ENCODE measurements at regions not wholly inside any gene's neighbourhood (a gene's known extent, or its start where the extent isn't known, plus 50 kb on each side); places are given as distances from the start of the nearest gene placed in this dataset.
A peak's percentile ranks its signal among the peaks of the same experiment; 100 is the strongest.
"Not testable (repeated sequence)": the region's sequence is repeated elsewhere in the genome, so short reads cannot be mapped to it uniquely, and the experiment has no call there.

- DNase-seq (ENCODE audit: low read depth), result no peak
These were observed 408.3 kb downstream of the NUP35 start for GRCh38 chr2:183532514-183532913.

- no peak for DNase-seq (ENCODE audit: low read depth)
These were observed 408.8 kb downstream of the NUP35 start for GRCh38 chr2:183533021-183533420.

- no peak for DNase-seq (ENCODE audit: low read depth)
These were observed 412.0 kb downstream of the NUP35 start for GRCh38 chr2:183536290-183536689.

GRCh38 chr2:183536714-183537113, 412.5 kb downstream of the NUP35 start:
- no peak for DNase-seq (ENCODE audit: low read depth)

GRCh38 chr2:183541766-183542165, 417.5 kb downstream of the NUP35 start:
- peak; percentile 26 for DNase-seq (ENCODE audit: low read depth)

- no peak for DNase-seq (ENCODE audit: low read depth)
These were observed 418.4 kb downstream of the NUP35 start for GRCh38 chr2:183542606-183543005.

- no peak for DNase-seq (ENCODE audit: low read depth)
These were observed 419.0 kb downstream of the NUP35 start for GRCh38 chr2:183543222-183543621.

GRCh38 chr2:183543731-183544130, 419.5 kb downstream of the NUP35 start:
- peak; percentile 6 for DNase-seq (ENCODE audit: low read depth)

GRCh38 chr2:183546560-183547350, 422.5 kb downstream of the NUP35 start:
- DNase-seq (ENCODE audit: low read depth), result not testable (repeated sequence)

GRCh38 chr2:183552716-183553115, 428.5 kb downstream of the NUP35 start:
- DNase-seq (ENCODE audit: low read depth), result no peak

GRCh38 chr2:183564726-183565125, 440.5 kb downstream of the NUP35 start:
- DNase-seq (ENCODE audit: low read depth), result peak; percentile 0

GRCh38 chr2:183575481-183575880, 451.2 kb downstream of the NUP35 start:
- DNase-seq (ENCODE audit: low read depth), result no peak

- no peak for DNase-seq (ENCODE audit: low read depth)
These were observed 455.4 kb downstream of the NUP35 start for GRCh38 chr2:183579686-183580085.

GRCh38 chr2:183592271-183592670, 468.0 kb downstream of the NUP35 start:
- DNase-seq (ENCODE audit: low read depth), result no peak

GRCh38 chr2:183594150-183594549, 469.9 kb downstream of the NUP35 start:
- no peak for DNase-seq (ENCODE audit: low read depth)

GRCh38 chr2:183597841-183598240, 473.6 kb downstream of the NUP35 start:
- no peak for DNase-seq (ENCODE audit: low read depth)

GRCh38 chr2:183604065-183604464, 479.8 kb downstream of the NUP35 start:
- DNase-seq (ENCODE audit: low read depth), result no peak

GRCh38 chr2:183605440-183605839, 481.2 kb downstream of the NUP35 start:
- no peak for DNase-seq (ENCODE audit: low read depth)

GRCh38 chr2:183606022-183606717, 481.9 kb downstream of the NUP35 start:
- DNase-seq (ENCODE audit: low read depth), result no peak

- DNase-seq (ENCODE audit: low read depth), result no peak
These were observed 482.5 kb downstream of the NUP35 start for GRCh38 chr2:183606718-183607085.

GRCh38 chr2:183607995-183608394, 483.8 kb downstream of the NUP35 start:
- no peak for DNase-seq (ENCODE audit: low read depth)

- DNase-seq (ENCODE audit: low read depth), result no peak
These were observed 484.5 kb downstream of the NUP35 start for GRCh38 chr2:183608747-183609146.

GRCh38 chr2:183610724-183611123, 486.5 kb downstream of the NUP35 start:
- DNase-seq (ENCODE audit: low read depth), result no peak

All from M059J (cell line).